ENCODE measurements at regions not wholly inside any gene's neighbourhood (a gene's known extent, or its start where the extent isn't known, plus 50 kb on each side); places are given as distances from the start of the nearest gene placed in this dataset.

GRCh38 chr2:226199555-226199954, 600.1 kb downstream of the IRS1 start:
- Histone ChIP-seq H3K4me1 (ENCODE audit: low read depth) (no peaks in the 10 kb centered on the region), H3K36me3 (ENCODE audit: low read depth) (no peaks in the 10 kb centered on the region), H3K9me3 (no peaks in the 10 kb centered on the region), H3K4me3 (no peak overlapping the region)
- no peak for DNase-seq
- intact Hi-C loops (cut with DNase I, micrococcal nuclease) = no loop called here
- TF ChIP-seq CTCF (IDR thresholded peaks at IDR 0.05) = no peak
- ATAC-seq = no peak

GRCh38 chr2:226198956-226199355, 600.7 kb downstream of the IRS1 start:
- H3K4me1 ChIP-seq (ENCODE audit: low read depth) = no peaks in the 10 kb centered on the region
- intact Hi-C loops (cut with DNase I, micrococcal nuclease) = no loop called here
- H3K4me3 ChIP-seq = no peak overlapping the region
- ATAC-seq (no peak), DNase-seq (no peak)
- H3K9me3 ChIP-seq = no peaks in the 10 kb centered on the region
- no peaks in the 10 kb centered on the region for H3K36me3 ChIP-seq (ENCODE audit: low read depth)
- TF ChIP-seq CTCF (IDR thresholded peaks at IDR 0.05) = no peak

GRCh38 chr2:226190479-226191252, 609.0 kb downstream of the IRS1 start:
- intact Hi-C loops (cut with DNase I, micrococcal nuclease) = no loop called here
- DNase-seq (no peak), ATAC-seq (no peak)
- Histone ChIP-seq H3K4me3 (no peak overlapping the region), H3K36me3 (ENCODE audit: low read depth) (no peaks in the 10 kb centered on the region), H3K9me3 (no peaks in the 10 kb centered on the region), H3K4me1 (ENCODE audit: low read depth) (no peaks in the 10 kb centered on the region)
- no peak for TF ChIP-seq CTCF (IDR thresholded peaks at IDR 0.05)

GRCh38 chr2:226189061-226189460, 610.6 kb downstream of the IRS1 start:
- Histone ChIP-seq H3K36me3 (ENCODE audit: low read depth) (no peaks in the 10 kb centered on the region), H3K4me3 (no peak overlapping the region), H3K9me3 (no peaks in the 10 kb centered on the region), H3K4me1 (ENCODE audit: low read depth) (no peaks in the 10 kb centered on the region)
- intact Hi-C loops (cut with DNase I, micrococcal nuclease) = no loop called here
- ATAC-seq = no peak
- no peak for DNase-seq
- no peak for TF ChIP-seq CTCF (IDR thresholded peaks at IDR 0.05)

GRCh38 chr2:226187616-226188015, 612.0 kb downstream of the IRS1 start:
- TF ChIP-seq CTCF (IDR thresholded peaks at IDR 0.05) = no peak
- H3K9me3 ChIP-seq = no peaks in the 10 kb centered on the region
- ATAC-seq (no peak), DNase-seq (no peak)
- no peaks in the 10 kb centered on the region for H3K36me3 ChIP-seq (ENCODE audit: low read depth)
- H3K4me1 ChIP-seq (ENCODE audit: low read depth) = no peaks in the 10 kb centered on the region
- no peak overlapping the region for H3K4me3 ChIP-seq
- intact Hi-C loops (cut with DNase I, micrococcal nuclease) = no loop called here

GRCh38 chr2:226187156-226187555, 612.5 kb downstream of the IRS1 start:
- H3K9me3 ChIP-seq = no peaks in the 10 kb centered on the region
- intact Hi-C loops (cut with DNase I, micrococcal nuclease) = no loop called here
- no peaks in the 10 kb centered on the region for H3K4me1 ChIP-seq (ENCODE audit: low read depth)
- no peaks in the 10 kb centered on the region for H3K36me3 ChIP-seq (ENCODE audit: low read depth)
- no peak overlapping the region for H3K4me3 ChIP-seq
- ATAC-seq (no peak), DNase-seq (no peak)
- TF ChIP-seq CTCF (IDR thresholded peaks at IDR 0.05) = no peak
